Prostate gland (tissue), 2 donors: ENCODE measurements at regions not wholly inside any gene's neighbourhood (a gene's known extent, or its start where the extent isn't known, plus 50 kb on each side); places are given as distances from the start of the nearest gene placed in this dataset.

ENCODE experiments used
- DNase-seq: peaks from one replicate; pipeline ENCODE4 v3.0.0-alpha.2; 2019; ENCODE audit warnings: low spot score
- H3K27ac ChIP-seq, 2 donors: fragments of 200-600 bp; sonication (generic); 2 replicates each; pipeline ENCODE4 v1.5.1; 2017 to 2019
- H3K27me3 ChIP-seq: fragments of 200-600 bp; sonication (generic); replicated peaks from 2 replicates; pipeline ENCODE4 v1.5.1; 2019; ENCODE audit not compliant: insufficient read depth
- H3K36me3 ChIP-seq, 2 donors: fragments of 200-600 bp; sonication (generic); 1 replicate in 1 of 2; 2 replicates in 1 of 2; pipeline versions ENCODE4 v1.5.1 to v1.8.1; 2017 to 2019
- H3K4me1 ChIP-seq: fragments of 200-600 bp; sonication (generic); replicated peaks from 2 replicates; pipeline ENCODE4 v1.5.1; 2019
- H3K4me3 ChIP-seq, 2 donors: fragments of 200-600 bp; sonication (generic); 2 replicates each; pipeline ENCODE4 v1.5.1; 2017 to 2019
- H3K9me3 ChIP-seq: fragments of 200-600 bp; sonication (generic); 2 replicates; pipeline ENCODE4 v1.5.1; 2017
- CTCF ChIP-seq, 4 experiments: fragments of 200-600 bp in 2 of 4; fragments of 450-650 bp in 2 of 4; sonication (generic) in 2 of 4; IDR thresholded peaks; 1 replicate in 3 of 4; 2 replicates in 1 of 4; pipeline ENCODE4 v1.5.1; 2016 to 2019; ENCODE audit warnings: antibody characterized with exemption in 4 of 4, mild to moderate bottlenecking in 2 of 4, moderate library complexity in 2 of 4
- POLR2A ChIP-seq: fragments of 450-650 bp; IDR thresholded peaks from one replicate; pipeline ENCODE4 v1.6.1; 2016; ENCODE audit warnings: antibody characterized with exemption, mild to moderate bottlenecking
- POLR2AphosphoS5 ChIP-seq: sonication (generic); formaldehyde crosslinking; IDR thresholded peaks from one replicate; pipeline ENCODE4 v1.6.1; 2017; ENCODE audit warnings: antibody characterized with exemption
- WGBS: methylation state at CpG from one replicate; pipeline ENCODE4 v1.1.5; 2018; 5-methylcytosine and 5-hydroxymethylcytosine counted together
- intact Hi-C: fragments of 100-400 bp; cut with DNase I; formaldehyde crosslinking; loops from one replicate; pipeline ENCODE4 v1.14.2; 2022

- Histone ChIP-seq H3K27ac (peak overlapping the region in 1 of 2 donors; percentile 15), H3K36me3 (no peaks in the 10 kb centered on the region), H3K4me3 (no peak overlapping the region), H3K9me3 (no peaks in the 10 kb centered on the region), H3K4me1 (no peaks in the 10 kb centered on the region), H3K27me3 (no peaks in the 10 kb centered on the region)
- WGBS, result 89% methylated on average over 2 of the region's 2 CpGs
- TF ChIP-seq CTCF (IDR thresholded peaks at IDR 0.05) (no peak), POLR2A (no peak), POLR2AphosphoS5 (no peak)
- no peak for DNase-seq
- intact Hi-C loops, result no loop called here
Measured at GRCh38 chr2:149990965-149991364, 403.4 kb upstream of the MMADHC start.

GRCh38 chr2:149989447-149990063, 402.0 kb upstream of the MMADHC start:
- WGBS, result 33% methylated on average over 2 of the region's 2 CpGs

GRCh38 chr2:149988361-149988760, 400.8 kb upstream of the MMADHC start:
- 90% methylated on average over 4 of the region's 4 CpGs for WGBS
- Histone ChIP-seq H3K4me1 (no peaks in the 10 kb centered on the region), H3K9me3 (no peaks in the 10 kb centered on the region), H3K27me3 (no peaks in the 10 kb centered on the region), H3K27ac (no peak overlapping the region), H3K36me3 (no peaks in the 10 kb centered on the region), H3K4me3 (no peak overlapping the region)
- intact Hi-C loops, result no loop called here
- TF ChIP-seq CTCF (IDR thresholded peaks at IDR 0.05), result no peak
- no peak for TF ChIP-seq POLR2A
- no peak for TF ChIP-seq POLR2AphosphoS5
- DNase-seq, result no peak

More at GRCh38 chr2:149989447-149990063, 402.0 kb upstream of the MMADHC start:
- TF ChIP-seq POLR2AphosphoS5 (peak; percentile 56), POLR2A (no peak)
- H3K4me3 ChIP-seq, result no peak overlapping the region
- no peaks in the 10 kb centered on the region for H3K27me3 ChIP-seq
- DNase-seq, result peak; percentile 66
- intact Hi-C loops, result no loop called here
- no peaks in the 10 kb centered on the region for H3K9me3 ChIP-seq
- H3K27ac ChIP-seq, result peak overlapping the region in 1 of 2 donors; percentile 6
- no peaks in the 10 kb centered on the region for H3K4me1 ChIP-seq
- no peaks in the 10 kb centered on the region for H3K36me3 ChIP-seq

GRCh38 chr2:149986861-149987260, 399.3 kb upstream of the MMADHC start:
- no peak overlapping the region for H3K4me3 ChIP-seq
- DNase-seq, result no peak
- no peaks in the 10 kb centered on the region for H3K27me3 ChIP-seq
- no peak overlapping the region for H3K27ac ChIP-seq
- TF ChIP-seq POLR2A (no peak), CTCF (IDR thresholded peaks at IDR 0.05) (no peak), POLR2AphosphoS5 (no peak)
- WGBS, result 84% methylated on average over 2 of the region's 2 CpGs
- no peaks in the 10 kb centered on the region for H3K9me3 ChIP-seq
- intact Hi-C loops, result no loop called here
- H3K36me3 ChIP-seq, result no peaks in the 10 kb centered on the region
- no peaks in the 10 kb centered on the region for H3K4me1 ChIP-seq

- DNase-seq, result no peak
- Histone ChIP-seq H3K27ac (no peak overlapping the region), H3K4me3 (no peak overlapping the region), H3K27me3 (no peaks in the 10 kb centered on the region), H3K4me1 (no peaks in the 10 kb centered on the region), H3K9me3 (no peaks in the 10 kb centered on the region), H3K36me3 (no peaks in the 10 kb centered on the region)
- no peak for TF ChIP-seq POLR2AphosphoS5
- TF ChIP-seq CTCF (IDR thresholded peaks at IDR 0.05), result no peak
- TF ChIP-seq POLR2A, result no peak
- intact Hi-C loops, result no loop called here
Measured at GRCh38 chr2:149984311-149984710, 396.7 kb upstream of the MMADHC start.
